ENCODE measurements at regions not wholly inside any gene's neighbourhood (a gene's known extent, or its start where the extent isn't known, plus 50 kb on each side); places are given as distances from the start of the nearest gene placed in this dataset.

- TF ChIP-seq, protein P1, sequence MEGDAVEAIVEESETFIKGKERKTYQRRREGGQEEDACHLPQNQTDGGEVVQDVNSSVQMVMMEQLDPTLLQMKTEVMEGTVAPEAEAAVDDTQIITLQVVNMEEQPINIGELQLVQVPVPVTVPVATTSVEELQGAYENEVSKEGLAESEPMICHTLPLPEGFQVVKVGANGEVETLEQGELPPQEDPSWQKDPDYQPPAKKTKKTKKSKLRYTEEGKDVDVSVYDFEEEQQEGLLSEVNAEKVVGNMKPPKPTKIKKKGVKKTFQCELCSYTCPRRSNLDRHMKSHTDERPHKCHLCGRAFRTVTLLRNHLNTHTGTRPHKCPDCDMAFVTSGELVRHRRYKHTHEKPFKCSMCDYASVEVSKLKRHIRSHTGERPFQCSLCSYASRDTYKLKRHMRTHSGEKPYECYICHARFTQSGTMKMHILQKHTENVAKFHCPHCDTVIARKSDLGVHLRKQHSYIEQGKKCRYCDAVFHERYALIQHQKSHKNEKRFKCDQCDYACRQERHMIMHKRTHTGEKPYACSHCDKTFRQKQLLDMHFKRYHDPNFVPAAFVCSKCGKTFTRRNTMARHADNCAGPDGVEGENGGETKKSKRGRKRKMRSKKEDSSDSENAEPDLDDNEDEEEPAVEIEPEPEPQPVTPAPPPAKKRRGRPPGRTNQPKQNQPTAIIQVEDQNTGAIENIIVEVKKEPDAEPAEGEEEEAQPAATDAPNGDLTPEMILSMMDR (IDR thresholded peaks at IDR 0.05) = no peak
- TF ChIP-seq POLR2AphosphoS5 (IDR thresholded peaks at IDR 0.05) = no peak
- TF ChIP-seq POLR2A (IDR thresholded peaks at IDR 0.05) = no peak
These were observed 318.3 kb downstream of the TMEM167A start for GRCh38 chr5:82758881-82759280.
